IPS-NIHi7 (cell line): ENCODE measurements at regions not wholly inside any gene's neighbourhood (a gene's known extent, or its start where the extent isn't known, plus 50 kb on each side); places are given as distances from the start of the nearest gene placed in this dataset.
"Not testable (repeated sequence)": the region's sequence is repeated elsewhere in the genome, so short reads cannot be mapped to it uniquely, and the experiment has no call there.

Experiments
- DNase-seq: peaks from one replicate; pipeline ENCODE4 v3.0.0; 2012; ENCODE audit warnings: mixed read lengths; ENCODE audit errors: extremely low spot score

DNA sequence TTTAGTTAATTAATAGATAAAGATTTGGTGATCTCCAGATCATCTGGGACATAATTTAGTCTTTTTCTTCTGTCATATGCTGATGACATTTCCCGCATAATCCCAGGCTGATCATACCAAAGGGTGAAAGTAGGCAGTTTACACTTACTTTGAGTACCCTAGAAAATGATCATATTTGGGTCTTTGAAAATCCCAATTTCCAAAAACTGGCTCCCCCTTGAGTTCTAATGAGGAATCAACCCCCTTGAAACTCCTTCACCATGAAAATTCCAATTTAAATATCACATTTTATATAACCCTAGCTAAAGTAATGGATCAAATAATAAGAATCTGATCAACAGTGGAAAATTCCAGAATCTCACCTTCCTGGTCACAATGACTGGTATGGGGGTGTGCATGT, 223.4 kb downstream of the NAF1 start:
- DNase-seq = no peak

- DNase-seq = no peak
Observed at GRCh38 chr4:162938738-162939485, 227.8 kb downstream of the NAF1 start.

DNA sequence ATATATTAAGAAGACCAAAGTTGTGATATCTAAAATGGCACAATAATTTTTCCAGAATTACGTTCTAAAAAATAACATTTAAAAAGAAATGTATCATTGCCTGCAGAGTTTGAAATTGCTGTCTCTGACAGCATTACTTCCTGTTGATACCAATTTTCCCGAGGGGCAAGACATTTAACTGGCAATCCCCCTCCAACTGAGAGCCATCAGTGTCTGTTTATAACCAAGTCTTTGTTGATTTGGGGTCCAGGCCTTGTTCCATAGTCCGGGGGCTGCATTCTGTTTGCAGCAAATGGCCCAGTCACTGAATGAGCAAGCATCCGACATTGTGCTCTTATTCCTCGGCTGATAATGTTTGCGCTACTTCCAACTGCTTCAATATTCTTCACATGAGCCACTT, 231.5 kb downstream of the NAF1 start:
- DNase-seq = no peak

DNA sequence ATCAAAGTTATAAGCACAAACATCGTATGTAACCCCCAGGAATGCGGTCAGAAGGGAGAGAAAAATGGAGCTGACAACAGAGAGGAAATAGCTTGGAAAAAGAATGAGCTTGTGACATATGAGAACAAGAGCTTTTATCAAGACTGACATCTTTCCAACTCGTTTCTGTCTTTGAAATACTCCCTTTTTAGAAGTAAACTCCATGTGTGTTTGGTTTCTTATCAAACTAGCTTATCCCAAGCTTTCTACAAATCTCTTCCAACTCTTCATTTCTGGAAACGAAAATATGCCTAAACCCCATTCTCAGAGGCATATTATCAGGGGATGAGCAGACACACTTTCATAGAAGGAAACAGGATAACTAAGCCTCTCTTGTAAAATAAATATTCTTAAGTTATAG, 235.4 kb downstream of the NAF1 start:
- DNase-seq = no peak

- DNase-seq = peak; percentile 33
Observed at GRCh38 chr4:162921178-162921785, 245.4 kb downstream of the NAF1 start.

- no peak for DNase-seq
Observed at GRCh38 chr4:162920649-162921048, 246.0 kb downstream of the NAF1 start.

GRCh38 chr4:162912482-162912881, 254.2 kb downstream of the NAF1 start:
- DNase-seq = no peak

DNA sequence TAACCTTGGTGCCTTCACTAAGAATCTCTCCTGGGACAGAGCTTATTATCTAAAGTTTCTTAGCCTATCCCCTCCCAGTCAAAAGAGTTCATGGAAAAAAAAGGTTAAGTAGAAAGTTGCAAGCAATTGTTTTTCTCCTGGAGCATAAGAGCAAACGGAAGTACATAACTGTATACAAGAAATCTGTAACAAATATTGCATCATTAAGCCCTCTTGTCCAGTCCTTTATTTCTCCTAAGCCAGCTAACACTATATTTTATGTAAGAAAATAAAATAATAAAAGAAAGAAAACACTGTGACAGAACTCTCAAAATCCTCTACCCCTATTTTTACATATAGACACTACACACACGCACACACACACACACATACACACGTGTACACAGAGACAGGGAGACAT, 255.3 kb downstream of the NAF1 start:
- DNase-seq = no peak

- DNase-seq = no peak
Observed at GRCh38 chr4:162909952-162910351, 256.7 kb downstream of the NAF1 start.

GRCh38 chr4:162894387-162894786, 272.3 kb downstream of the NAF1 start:
- no peak for DNase-seq

DNA sequence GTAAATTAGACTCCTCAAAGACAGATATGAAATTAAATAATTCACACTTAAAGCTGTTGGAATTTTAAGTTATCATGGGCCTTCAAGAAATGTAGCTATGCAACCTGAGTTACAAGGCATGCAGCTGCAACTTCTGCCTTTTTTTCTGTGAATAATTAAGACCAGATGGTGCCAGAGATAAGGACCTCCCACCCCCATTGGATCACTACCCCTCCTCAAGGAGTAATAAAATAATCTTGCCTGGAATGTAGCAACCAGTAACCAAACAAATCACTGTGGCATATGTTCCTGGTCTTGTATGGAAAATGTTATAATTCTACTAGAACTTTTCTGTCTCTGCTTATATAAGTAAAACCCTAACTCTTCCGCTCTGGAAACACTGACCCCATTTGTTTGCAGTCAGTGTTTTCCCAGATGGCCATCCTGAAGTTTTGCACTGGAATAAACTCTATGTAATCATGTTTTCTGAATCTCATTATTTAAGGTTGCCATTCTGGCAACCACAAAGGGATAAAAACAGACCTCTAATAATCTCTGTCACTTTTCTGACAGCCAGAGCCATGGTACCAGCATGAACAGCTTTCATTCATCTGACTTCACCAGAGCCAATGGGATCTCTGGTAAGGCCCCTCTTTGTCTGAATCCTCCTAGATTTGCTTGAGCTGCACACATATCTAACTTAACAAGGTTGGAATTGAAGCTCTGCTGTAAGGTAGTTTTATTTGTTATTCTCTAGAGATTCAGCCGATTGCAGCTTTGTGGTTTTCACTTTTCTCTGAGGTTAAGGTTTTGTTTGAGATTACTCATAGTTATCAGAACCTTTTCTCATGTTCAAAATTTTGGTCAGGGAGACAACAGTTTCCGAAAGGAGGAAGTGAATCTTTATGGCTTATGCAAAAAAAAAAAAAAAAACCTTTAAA, 274.6 kb downstream of the NAF1 start:
- DNase-seq = no peak

DNA sequence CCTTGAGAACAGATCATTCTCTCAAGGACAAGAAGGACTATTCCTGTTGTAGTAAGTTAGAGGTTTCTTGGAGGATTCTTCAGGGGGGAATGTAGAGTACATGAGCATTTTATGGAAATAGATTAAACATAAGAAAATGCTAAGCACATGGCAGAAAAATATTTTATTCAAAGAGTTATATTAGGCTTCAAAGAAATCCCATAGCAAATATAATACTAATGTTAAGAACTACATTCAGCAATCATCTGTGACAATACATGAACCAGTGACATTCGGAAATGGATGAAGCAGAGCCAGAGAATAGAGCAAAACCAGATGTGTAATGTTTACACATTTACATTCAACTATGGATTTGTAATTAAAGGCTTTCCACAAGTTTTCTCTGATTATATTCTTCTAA, 288.6 kb downstream of the NAF1 start:
- DNase-seq = no peak

DNA sequence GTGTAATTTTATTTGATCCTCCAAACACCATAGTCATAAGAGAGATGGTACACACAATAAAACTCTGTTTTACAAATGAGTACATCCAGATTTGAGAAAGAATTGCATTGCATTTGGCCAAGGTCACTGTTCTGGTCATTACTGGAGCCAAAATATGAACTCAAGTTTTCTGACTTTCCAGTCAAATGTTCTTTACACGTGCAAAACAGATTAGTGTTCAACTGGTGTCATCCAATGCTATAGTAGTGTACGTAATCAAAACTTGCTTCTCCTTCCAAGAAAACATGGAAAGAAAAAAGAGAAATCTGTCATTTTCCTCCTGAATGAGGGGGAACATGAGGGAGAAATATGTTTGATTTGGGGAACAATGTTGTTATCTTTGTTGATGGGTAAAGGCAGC, 291.9 kb downstream of the NAF1 start:
- no peak for DNase-seq

GRCh38 chr4:162871990-162872389, 294.7 kb downstream of the NAF1 start:
- DNase-seq = no peak

GRCh38 chr4:162869157-162869556, 297.5 kb downstream of the NAF1 start:
- DNase-seq = no peak

DNA sequence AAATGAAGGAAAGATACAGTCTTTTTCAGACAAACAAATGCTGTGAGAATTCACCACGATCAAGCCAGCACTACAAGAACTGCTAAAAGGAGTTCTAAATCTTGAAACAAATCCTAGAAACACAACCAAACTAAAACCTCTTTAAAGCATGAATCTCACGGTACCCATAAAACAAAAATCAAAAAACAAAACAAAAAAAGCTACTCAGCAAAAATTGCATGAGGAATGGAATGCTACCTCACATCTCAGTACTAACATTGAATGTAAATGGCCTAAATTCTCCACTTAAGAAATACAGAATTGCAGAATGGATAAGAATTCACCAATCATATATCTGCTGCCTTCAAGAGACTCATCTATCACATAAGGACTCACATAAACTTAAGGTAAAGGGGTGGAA, 300.1 kb downstream of the NAF1 start:
- no peak for DNase-seq

- no peak for DNase-seq
Observed at GRCh38 chr4:162865102-162865501, 301.6 kb downstream of the NAF1 start.

- DNase-seq = no peak
Observed at GRCh38 chr4:162853788-162854187, 312.9 kb downstream of the NAF1 start.

- peak; percentile 19 for DNase-seq
Observed at GRCh38 chr4:162852642-162853041, 314.0 kb downstream of the NAF1 start.

- not testable (repeated sequence) for DNase-seq
Observed at GRCh38 chr4:162851241-162851758, 315.4 kb downstream of the NAF1 start.

GRCh38 chr4:162849937-162850336, 316.8 kb downstream of the NAF1 start:
- DNase-seq = no peak

DNA sequence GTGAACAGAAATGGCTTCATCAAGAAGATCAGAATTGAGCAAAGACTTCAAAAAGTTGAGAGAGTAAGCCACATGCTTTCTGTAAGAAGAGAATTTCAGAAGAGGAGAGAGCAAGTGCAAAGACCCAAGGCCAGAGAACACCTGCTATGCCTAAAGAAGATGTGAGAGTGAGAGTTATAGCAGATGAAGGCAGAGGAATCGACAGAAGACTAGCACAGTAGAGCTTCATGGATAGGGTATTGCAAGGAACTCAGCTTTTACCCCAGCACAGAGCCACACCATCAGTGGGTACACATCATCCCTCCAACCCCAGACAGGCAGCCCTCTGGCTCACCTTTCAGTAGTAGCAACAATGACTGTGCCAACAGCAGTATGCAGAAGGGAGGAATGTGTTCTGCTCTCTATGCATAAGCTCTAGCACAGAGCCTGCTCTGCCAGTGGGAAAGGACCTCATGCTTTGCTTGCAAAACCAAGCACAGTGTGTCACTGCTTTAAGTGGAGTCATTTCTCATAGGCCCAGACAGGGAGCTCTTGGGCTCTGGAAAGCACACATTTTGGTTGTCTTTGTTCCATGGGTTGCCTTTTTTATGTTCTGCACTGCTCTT, 318.6 kb downstream of the NAF1 start:
- DNase-seq = no peak
